ENCODE measurements at regions not wholly inside any gene's neighbourhood (a gene's known extent, or its start where the extent isn't known, plus 50 kb on each side); places are given as distances from the start of the nearest gene placed in this dataset.
"Not testable (repeated sequence)": the region's sequence is repeated elsewhere in the genome, so short reads cannot be mapped to it uniquely, and the experiment has no call there.

DNA sequence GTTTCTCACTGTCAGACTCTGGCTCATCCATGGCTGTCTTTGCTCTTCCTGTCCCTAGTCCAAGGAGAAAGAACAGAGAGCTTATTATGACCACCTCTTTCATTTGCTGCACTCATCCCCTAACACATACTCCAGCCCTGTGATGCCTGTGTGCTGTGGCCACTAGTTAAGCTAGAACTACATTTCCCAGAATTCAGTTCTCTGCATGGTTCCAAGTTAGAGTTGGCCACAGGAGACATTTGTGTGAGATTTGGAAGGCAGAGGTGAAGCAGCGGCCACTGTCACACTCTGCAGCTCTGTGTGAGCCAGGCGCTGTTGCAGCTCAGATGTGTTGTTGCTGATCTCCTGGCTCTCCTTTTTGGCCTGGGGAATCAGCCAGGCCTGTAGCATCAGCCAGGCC is 188.2 kb upstream of the ATP6AP2 start:
- no peaks in the 10 kb centered on the region for H3K27me3 Mint-ChIP-seq
- H3K4me1 Mint-ChIP-seq = no peaks in the 10 kb centered on the region
- no peaks in the 10 kb centered on the region for H3K36me3 Mint-ChIP-seq (ENCODE audit: low read depth)
- no peak for ATAC-seq (replicated peaks)
- H3K4me3 Mint-ChIP-seq = no peak overlapping the region
- H3K27ac Mint-ChIP-seq = no peak overlapping the region
- H3K9me3 Mint-ChIP-seq = no peaks in the 10 kb centered on the region

DNA sequence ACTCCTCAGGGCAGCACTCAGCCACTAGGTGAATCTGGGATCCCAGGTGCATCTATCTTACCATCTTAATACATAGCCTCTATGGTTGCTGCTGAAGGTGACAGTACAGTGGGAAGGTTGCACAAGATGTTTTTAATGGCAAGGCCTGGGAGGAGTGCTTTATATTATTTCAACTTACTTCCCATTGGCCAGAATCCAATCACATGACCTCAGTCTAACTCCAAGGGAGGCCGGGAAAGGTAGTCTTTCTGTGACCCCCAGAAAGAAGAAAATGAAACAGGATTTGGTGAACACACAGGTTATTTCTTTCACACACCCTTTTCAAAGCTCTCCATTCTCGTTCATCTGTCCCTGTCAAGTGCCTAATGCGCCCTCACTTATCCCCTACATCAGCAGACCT is 189.1 kb upstream of the ATP6AP2 start:
- Mint-ChIP-seq H3K27ac (no peak overlapping the region), H3K9me3 (no peaks in the 10 kb centered on the region), H3K36me3 (ENCODE audit: low read depth) (no peaks in the 10 kb centered on the region), H3K27me3 (no peaks in the 10 kb centered on the region), H3K4me1 (no peaks in the 10 kb centered on the region), H3K4me3 (no peak overlapping the region)
- no peak for ATAC-seq (replicated peaks)

DNA sequence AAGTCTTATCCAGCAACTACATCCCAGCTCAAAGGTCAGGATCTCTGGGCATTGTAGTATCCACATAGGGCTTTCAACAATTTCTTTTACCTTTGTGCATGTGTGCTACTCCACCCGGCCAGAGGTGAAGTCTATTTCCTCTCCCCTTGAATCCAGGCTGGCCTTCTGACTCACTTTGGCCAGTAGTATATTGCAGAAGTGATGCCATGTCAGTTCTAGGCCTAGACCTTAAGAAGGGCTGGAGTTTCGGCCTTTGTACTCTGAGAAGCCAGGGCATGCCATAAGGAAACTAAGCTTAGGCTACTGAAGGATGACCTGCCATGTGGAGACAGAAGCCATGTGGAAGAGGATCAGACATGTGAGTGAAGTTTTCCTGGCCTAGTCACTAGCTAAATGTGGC is 191.2 kb upstream of the ATP6AP2 start:
- ATAC-seq (replicated peaks) = no peak
- no peaks in the 10 kb centered on the region for H3K36me3 Mint-ChIP-seq (ENCODE audit: low read depth)
- H3K4me1 Mint-ChIP-seq = no peaks in the 10 kb centered on the region
- no peak overlapping the region for H3K27ac Mint-ChIP-seq
- no peaks in the 10 kb centered on the region for H3K27me3 Mint-ChIP-seq
- no peaks in the 10 kb centered on the region for H3K9me3 Mint-ChIP-seq
- H3K4me3 Mint-ChIP-seq = no peak overlapping the region

DNA sequence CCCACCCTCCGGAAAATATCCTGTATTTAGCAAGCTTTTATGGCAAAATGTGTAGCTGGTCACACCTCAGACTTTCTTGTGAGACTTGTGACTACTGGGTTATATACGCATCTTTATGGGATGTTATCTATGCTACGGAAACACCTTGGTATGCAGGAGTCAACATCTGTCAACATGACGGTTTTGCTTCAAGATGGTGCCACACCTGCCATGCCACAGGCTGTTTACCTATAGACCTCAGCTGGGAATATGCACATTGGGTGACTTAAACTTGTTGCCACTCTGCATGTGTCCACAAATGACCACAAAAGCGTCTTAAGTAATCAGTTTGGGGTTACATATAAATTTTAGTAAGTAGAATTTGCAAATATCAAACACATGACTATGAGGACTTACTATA is 192.3 kb upstream of the ATP6AP2 start:
- H3K27ac Mint-ChIP-seq = no peak overlapping the region
- no peaks in the 10 kb centered on the region for H3K36me3 Mint-ChIP-seq (ENCODE audit: low read depth)
- H3K4me3 Mint-ChIP-seq = no peak overlapping the region
- H3K27me3 Mint-ChIP-seq = no peaks in the 10 kb centered on the region
- H3K4me1 Mint-ChIP-seq = no peaks in the 10 kb centered on the region
- no peaks in the 10 kb centered on the region for H3K9me3 Mint-ChIP-seq
- ATAC-seq (replicated peaks) = no peak

DNA sequence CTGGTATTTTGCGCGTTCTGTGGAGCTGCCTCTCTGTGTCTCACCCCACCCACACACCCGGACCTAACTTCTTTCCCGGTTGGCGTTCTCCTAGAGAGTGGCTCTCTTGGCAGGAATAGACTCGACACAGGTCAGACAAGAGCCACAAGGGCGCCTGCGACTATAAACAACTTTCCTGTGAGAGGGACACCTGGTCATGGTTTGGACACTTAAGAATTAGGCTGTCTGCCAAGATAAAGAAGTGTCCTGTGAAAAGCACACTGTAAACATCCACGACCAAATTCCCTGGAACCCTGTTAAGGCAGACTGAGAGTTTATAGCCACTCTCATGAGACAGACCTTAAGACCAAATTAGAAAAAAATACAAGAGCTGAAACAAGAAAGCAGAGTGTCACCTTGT is 192.9 kb upstream of the ATP6AP2 start:
- not testable (repeated sequence) for H3K9me3 Mint-ChIP-seq; ATAC-seq (replicated peaks); H3K36me3 Mint-ChIP-seq (ENCODE audit: low read depth); H3K4me1 Mint-ChIP-seq; H3K27ac Mint-ChIP-seq; H3K27me3 Mint-ChIP-seq; H3K4me3 Mint-ChIP-seq

DNA sequence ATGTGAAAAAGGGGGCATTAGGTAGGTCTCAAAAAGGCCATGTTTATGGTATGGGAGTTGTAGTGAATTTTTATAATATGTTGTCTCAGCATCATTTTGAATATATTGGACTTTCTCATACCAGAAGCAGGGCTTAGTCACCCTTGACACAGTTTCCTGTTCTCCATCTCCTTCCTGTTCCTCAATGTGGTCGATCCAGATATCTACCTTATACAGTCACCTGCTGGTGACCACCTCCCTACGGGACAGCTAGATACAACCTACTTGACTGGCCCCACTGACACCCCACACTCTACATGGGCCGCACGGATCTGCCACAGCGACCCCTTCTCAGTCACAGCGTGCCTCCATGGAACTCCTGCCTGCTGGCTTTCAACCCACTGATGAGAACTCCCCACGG is 193.5 kb upstream of the ATP6AP2 start:
- not testable (repeated sequence) for H3K27ac Mint-ChIP-seq; H3K36me3 Mint-ChIP-seq (ENCODE audit: low read depth)

DNA sequence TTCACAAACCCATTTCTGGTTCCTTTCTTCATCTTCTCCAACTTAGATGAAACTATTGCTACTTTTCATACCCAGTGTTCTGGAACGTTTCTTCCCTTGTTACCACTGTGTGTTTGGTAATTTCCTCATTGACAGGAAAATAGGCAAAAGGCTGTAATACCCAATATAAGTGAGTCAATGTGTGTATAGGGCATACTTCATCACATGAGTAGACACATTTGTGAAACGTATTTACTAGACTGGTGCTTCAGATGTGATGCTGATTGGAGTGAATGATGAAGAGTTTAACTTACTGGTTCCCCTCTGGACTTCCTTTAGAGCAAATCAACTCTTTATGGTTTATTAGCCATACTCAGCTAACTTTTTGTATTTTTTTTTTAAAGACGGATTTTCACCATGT is 195.1 kb upstream of the ATP6AP2 start:
- Mint-ChIP-seq H3K4me3 (no peak overlapping the region), H3K4me1 (no peaks in the 10 kb centered on the region), H3K27ac (no peak overlapping the region), H3K27me3 (no peaks in the 10 kb centered on the region), H3K36me3 (ENCODE audit: low read depth) (no peaks in the 10 kb centered on the region), H3K9me3 (no peaks in the 10 kb centered on the region)
- ATAC-seq (replicated peaks) = no peak

More for the DNA sequence above, 193.5 kb upstream of the ATP6AP2 start:
- not testable (repeated sequence) for H3K27me3 Mint-ChIP-seq; H3K4me3 Mint-ChIP-seq; H3K9me3 Mint-ChIP-seq; H3K4me1 Mint-ChIP-seq; ATAC-seq (replicated peaks)

DNA sequence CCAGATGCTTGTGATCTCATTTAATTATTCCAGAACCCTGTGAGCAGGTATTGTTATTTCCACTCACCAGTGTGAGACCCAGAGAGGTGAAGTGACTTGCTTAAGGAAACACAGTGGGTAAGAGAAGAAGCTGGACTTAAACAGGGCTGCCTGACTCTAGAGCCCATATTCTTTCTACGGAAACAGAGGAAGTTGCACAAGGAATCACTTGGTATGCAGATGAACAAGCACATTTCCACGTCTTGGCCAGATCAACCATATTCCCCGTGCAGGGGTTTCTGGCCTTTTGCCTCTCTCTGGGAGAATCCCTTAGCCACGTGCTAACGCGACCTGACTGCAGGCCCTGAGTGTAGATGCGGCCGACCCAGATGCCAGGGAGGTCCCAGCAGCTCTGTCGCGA is 195.5 kb upstream of the ATP6AP2 start:
- no peak for ATAC-seq (replicated peaks)
- Mint-ChIP-seq H3K27ac (no peak overlapping the region), H3K27me3 (no peaks in the 10 kb centered on the region), H3K4me1 (no peaks in the 10 kb centered on the region), H3K9me3 (no peaks in the 10 kb centered on the region), H3K4me3 (no peak overlapping the region), H3K36me3 (ENCODE audit: low read depth) (no peaks in the 10 kb centered on the region)

DNA sequence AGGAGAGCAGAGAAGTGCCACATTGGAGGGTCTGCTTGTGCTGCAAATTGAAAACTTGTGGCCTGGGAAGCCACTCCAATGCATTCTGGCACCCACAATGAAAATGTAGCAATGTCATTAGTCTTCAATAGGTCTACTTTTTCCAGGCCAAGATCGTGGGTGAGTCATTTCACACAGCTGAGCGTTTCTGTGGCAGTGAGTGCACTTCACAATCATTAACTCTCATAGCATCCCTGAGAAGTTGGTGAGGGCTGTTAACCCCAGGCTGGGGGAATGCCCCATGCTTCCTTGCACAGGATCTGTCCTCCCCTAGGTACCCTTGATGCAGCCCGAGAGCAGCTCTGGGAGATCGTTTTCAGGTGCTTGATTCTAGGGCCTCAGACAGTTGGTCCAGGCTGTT is 196.8 kb upstream of the ATP6AP2 start:
- Mint-ChIP-seq H3K27ac (no peak overlapping the region), H3K9me3 (no peaks in the 10 kb centered on the region), H3K4me1 (no peaks in the 10 kb centered on the region), H3K36me3 (ENCODE audit: low read depth) (no peaks in the 10 kb centered on the region), H3K27me3 (no peaks in the 10 kb centered on the region), H3K4me3 (no peak overlapping the region)
- no peak for ATAC-seq (replicated peaks)

DNA sequence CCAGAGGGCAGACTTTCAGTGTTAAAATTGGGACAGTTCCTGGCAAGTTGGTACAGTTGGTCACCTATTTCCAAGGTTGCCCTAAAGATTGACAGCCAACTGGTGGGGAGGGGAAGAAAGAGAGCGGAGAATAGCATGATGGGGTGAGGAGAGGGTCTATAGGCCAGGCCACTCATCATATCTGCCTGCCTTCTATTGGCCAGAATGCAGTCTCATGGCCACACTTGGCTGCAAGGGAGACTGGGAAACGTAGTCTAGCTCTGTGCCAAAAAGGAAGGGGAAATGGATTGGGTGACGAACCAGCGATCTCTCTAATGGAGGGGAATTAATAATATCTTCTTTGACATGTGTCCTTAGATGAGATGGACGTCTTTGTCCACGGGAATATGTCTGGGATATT is 197.4 kb upstream of the ATP6AP2 start:
- Mint-ChIP-seq H3K27ac (no peak overlapping the region), H3K27me3 (no peaks in the 10 kb centered on the region), H3K36me3 (ENCODE audit: low read depth) (no peaks in the 10 kb centered on the region), H3K9me3 (no peaks in the 10 kb centered on the region), H3K4me3 (no peak overlapping the region), H3K4me1 (no peaks in the 10 kb centered on the region)
- ATAC-seq (replicated peaks) = no peak

DNA sequence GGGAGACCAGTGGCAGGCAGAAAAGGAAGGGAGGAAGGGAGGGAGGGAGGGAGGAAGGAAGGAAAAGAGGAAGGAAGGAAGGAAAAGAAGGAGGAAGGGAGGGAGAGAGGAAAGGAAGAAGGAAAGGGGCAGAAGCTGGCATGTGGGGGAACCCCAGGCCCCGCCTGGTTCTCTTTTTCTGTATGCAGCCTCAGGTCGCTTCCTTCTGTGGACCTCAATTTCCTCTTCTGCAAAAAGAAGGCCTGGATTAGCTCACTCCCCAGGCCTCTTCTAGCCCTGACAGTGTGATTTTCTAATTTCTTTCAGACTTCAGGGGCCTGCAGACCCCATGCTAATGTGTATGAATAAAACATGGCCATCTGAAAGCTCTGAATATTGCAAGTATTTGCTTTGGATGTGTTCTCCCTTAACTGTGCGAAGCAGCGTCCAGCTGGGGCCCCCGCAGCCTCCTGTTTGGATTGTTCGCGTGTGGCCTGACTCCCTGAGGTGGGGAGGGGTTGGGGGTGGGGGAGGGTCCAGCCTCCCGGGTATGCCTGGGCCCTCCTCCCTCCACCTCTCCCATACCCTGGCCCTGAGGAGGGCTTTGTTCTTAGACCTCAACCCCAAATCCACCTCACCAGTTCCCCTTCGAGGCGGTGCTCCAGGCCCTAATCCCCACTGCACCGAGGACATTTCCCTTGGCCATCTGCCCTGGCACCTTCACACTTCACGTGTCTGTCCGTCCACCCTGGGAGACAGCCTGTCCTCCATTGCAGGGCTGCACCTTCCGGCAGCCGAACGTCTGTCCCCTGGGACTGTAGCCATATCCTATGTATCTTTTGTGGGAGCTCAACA is 199.9 kb upstream of the ATP6AP2 start:
- no peaks in the 10 kb centered on the region for H3K4me1 Mint-ChIP-seq
- H3K36me3 Mint-ChIP-seq (ENCODE audit: low read depth) = no peaks in the 10 kb centered on the region
- H3K9me3 Mint-ChIP-seq = no peaks in the 10 kb centered on the region
- H3K4me3 Mint-ChIP-seq = no peak overlapping the region
- no peak overlapping the region for H3K27ac Mint-ChIP-seq
- no peak for ATAC-seq (replicated peaks)
- H3K27me3 Mint-ChIP-seq = no peaks in the 10 kb centered on the region

DNA sequence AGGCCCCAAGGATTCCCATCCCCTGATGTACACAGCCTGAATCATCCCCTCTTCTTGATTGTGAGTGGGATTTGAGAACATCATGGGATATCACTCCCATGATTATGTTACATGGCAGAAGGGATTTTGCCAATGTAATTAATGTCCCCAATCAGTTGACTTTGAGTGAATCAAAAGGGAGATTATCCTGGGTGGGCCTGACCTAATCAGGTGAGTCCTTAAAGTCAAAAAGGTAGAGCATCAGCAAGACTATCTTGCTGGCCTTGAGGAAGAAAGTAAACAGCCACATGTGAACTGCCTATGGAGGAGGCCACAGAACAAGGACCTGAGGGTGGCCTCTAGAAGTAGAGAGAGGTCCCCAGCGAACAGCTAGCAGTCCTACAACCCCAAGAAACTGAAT is 203.1 kb upstream of the ATP6AP2 start:
- no peak for ATAC-seq (replicated peaks)
- no peak overlapping the region for H3K27ac Mint-ChIP-seq
- no peak overlapping the region for H3K4me3 Mint-ChIP-seq
- H3K4me1 Mint-ChIP-seq = no peaks in the 10 kb centered on the region
- H3K9me3 Mint-ChIP-seq = no peaks in the 10 kb centered on the region
- no peaks in the 10 kb centered on the region for H3K36me3 Mint-ChIP-seq (ENCODE audit: low read depth)
- H3K27me3 Mint-ChIP-seq = no peaks in the 10 kb centered on the region

DNA sequence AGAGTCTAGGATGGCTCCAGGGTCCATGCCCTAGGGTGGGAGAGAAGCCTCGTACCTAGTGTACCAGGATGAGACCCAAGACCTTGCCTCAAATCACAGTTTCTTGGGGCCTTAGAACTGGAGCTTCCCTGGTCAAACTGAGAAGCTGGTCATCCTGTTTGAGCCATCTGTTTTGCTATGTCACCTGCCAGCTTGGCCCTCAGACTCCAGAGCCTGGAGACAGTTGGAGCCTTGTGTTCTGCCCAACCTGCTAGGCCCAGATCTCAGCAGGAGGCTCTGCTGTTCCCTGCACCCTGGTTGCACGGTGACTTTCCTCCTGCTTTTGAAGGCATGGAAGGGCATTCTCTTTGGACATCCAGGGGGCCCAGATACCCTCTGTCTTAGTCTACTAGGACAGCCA is 206.3 kb upstream of the ATP6AP2 start:
- no peak for ATAC-seq (replicated peaks)
- Mint-ChIP-seq H3K4me3 (no peak overlapping the region), H3K27ac (no peak overlapping the region), H3K36me3 (ENCODE audit: low read depth) (no peaks in the 10 kb centered on the region), H3K9me3 (no peaks in the 10 kb centered on the region), H3K4me1 (no peaks in the 10 kb centered on the region), H3K27me3 (no peaks in the 10 kb centered on the region)

DNA sequence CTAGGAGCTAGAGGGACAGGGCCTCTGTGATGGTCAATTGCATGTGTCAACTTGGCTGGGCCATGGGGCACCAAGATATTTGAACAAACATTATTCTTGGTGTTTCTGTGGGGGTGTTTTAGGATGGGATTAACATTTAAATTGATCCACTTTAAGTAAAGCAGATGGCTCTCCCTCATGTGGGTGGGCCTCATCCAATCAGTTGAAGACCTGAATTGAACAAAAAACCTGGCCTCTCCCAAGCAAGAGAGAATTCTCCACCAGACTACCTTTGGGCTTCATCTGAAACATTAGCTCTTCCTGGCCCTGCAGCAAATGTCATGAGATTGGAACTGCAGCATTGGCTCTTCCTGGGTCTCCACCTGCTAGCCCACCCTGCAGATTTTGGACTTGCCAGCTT is 207.1 kb upstream of the ATP6AP2 start:
- H3K4me3 Mint-ChIP-seq = no peak overlapping the region
- no peaks in the 10 kb centered on the region for H3K36me3 Mint-ChIP-seq (ENCODE audit: low read depth)
- H3K27ac Mint-ChIP-seq = no peak overlapping the region
- H3K4me1 Mint-ChIP-seq = no peaks in the 10 kb centered on the region
- ATAC-seq (replicated peaks) = no peak
- no peaks in the 10 kb centered on the region for H3K27me3 Mint-ChIP-seq
- H3K9me3 Mint-ChIP-seq = no peaks in the 10 kb centered on the region

DNA sequence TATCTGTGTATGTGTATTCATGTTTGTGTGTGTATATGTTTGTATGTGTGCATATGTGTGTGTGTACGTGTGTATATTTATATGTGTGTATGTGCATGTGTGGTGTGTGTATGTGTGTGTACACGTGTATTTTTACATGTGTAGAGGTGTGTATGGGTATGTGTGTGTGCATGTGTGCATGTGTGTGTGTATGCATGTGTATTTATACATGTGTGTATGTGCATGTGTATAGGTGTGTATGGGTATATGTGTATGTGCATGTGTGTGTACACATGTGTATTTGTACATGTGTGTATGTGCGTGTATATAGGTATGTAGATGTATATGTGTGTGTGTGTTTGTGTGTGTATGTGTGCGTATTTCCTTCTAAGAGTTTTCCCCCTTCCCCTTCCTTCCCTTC is 207.7 kb upstream of the ATP6AP2 start:
- ATAC-seq (replicated peaks) = no peak
- no peak overlapping the region for H3K27ac Mint-ChIP-seq

DNA sequence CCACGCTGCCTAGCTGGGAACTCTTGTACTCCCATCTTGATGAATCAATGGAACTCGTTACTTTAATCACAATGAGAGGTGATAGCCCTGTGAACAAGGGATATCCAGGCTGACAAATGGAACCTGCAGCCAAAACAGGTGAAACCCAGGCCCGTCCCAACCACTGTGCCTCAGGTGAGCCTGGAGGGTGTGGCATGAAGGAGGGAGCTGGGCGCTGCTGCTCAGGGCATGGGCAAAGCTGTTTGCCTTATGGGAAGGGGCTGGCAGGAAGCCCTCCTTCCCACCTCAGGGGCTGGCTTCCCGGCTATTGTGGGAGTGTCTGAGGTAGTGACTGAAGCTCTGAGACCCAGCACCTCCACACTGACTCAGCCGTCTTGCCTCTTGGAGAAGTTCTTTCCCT is 209.4 kb upstream of the ATP6AP2 start:
- Mint-ChIP-seq H3K27ac (no peak overlapping the region), H3K9me3 (no peaks in the 10 kb centered on the region), H3K27me3 (no peaks in the 10 kb centered on the region), H3K36me3 (ENCODE audit: low read depth) (no peaks in the 10 kb centered on the region), H3K4me3 (no peak overlapping the region), H3K4me1 (no peaks in the 10 kb centered on the region)
- no peak for ATAC-seq (replicated peaks)

More for the DNA sequence above, 207.7 kb upstream of the ATP6AP2 start:
- H3K36me3 Mint-ChIP-seq (ENCODE audit: low read depth) = no peaks in the 10 kb centered on the region
- no peaks in the 10 kb centered on the region for H3K4me1 Mint-ChIP-seq
- no peaks in the 10 kb centered on the region for H3K27me3 Mint-ChIP-seq
- no peaks in the 10 kb centered on the region for H3K9me3 Mint-ChIP-seq
- no peak overlapping the region for H3K4me3 Mint-ChIP-seq

Measured in activated T-helper 17 cell treated with anti-CD3 and anti-CD28 coated beads, Interleukin-2, amount 50 U/mL, for 72 hours (primary cell).